GM19351 (cell line): ENCODE measurements at regions not wholly inside any gene's neighbourhood (a gene's known extent, or its start where the extent isn't known, plus 50 kb on each side); places are given as distances from the start of the nearest gene placed in this dataset.
A peak's percentile ranks its signal among the peaks of the same experiment; 100 is the strongest.

ENCODE experiments used
- ATAC-seq: cut with Tn5 transposase; IDR thresholded peaks from one replicate; pipeline ENCODE4 v1.9.1; 2021; ENCODE audit warnings: mild to moderate bottlenecking, moderate library complexity; ENCODE audit not compliant: unreplicated experiment

GRCh38 chr9:86545090-86545489 lies 190.9 kb upstream of the TUT7 start:
- ATAC-seq: no peak

- ATAC-seq: no peak
Measured at GRCh38 chr9:86541014-86541570, 186.9 kb upstream of the TUT7 start.

GRCh38 chr9:86535406-86535915 lies 181.3 kb upstream of the TUT7 start:
- no peak for ATAC-seq

DNA sequence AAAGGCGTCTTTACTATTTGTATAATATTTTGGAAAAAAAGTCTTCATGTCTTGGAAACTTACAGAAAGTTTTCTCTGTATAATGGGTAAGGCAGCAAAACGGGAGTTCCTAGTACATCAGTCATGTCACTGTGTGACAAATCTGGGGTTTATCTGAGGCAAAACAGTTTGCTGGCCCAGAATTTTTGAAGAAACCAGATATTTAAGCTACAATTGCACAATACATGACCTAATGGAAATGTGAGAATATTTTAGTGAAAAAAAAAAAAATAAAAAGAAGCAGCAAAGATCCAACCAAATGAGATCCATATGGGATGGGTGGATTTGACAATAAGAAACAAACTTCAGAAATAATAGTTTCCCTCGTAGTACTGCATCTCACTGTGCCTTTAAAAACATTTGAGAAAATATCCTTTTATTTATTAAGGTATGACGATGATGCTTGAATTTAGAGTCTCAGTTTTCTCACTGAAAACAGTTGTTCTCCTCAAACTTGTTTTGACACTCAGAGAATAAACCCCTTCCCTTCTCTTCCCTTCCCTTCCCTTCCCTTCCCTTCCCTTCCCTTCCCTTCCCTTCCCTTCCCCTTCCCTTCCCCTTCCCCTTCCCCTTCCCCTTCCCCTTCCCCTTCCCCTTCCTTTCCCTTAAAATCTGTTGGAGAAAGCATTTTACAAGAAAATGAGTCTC lies 180.5 kb upstream of the TUT7 start:
- ATAC-seq: no peak

GRCh38 chr9:86531971-86532640 lies 177.9 kb upstream of the TUT7 start:
- no peak for ATAC-seq

GRCh38 chr9:86531273-86531970 lies 177.2 kb upstream of the TUT7 start:
- no peak for ATAC-seq

GRCh38 chr9:86529496-86530275 lies 175.5 kb upstream of the TUT7 start:
- no peak for ATAC-seq

- ATAC-seq: no peak
Measured at GRCh38 chr9:86526021-86526420, 171.8 kb upstream of the TUT7 start.

GRCh38 chr9:86525182-86525581 lies 171.0 kb upstream of the TUT7 start:
- no peak for ATAC-seq

DNA sequence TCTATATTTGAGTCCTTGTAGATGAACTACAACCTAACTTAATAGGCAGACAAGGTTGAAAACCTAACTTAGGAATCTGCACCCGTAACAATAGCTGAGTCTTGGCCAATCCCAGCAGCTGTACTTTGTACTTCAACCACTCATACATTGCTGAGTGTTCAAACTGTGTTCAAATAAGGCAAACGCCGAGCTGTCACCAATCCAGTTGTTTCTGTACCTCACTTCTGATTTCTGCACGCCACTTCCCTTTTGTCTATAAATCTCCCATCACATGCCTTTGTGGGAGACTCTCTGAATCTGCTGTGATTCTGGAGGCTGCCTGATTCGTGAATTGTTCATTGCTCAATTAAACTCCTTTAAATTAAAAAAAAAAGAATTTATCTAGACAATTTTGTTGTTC lies 167.8 kb upstream of the TUT7 start:
- ATAC-seq: no peak

DNA sequence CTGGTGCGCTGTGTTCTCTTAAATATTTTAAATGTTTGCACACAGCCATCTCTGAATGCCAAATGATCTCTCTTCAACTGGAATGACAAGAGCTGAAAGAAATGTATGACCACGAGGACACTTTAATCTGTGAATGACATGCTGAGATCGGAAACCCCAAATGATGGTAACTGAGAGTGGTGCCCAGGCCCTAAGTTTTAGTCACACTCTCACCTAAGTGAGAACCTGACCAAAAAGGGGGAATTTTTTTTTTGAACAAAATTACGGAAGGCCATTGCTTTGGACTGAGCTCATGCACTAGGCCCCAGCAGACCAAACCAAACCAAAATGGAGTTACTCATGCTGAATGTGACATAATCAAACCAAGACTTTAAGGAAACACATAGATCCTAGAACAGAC lies 167.1 kb upstream of the TUT7 start:
- no peak for ATAC-seq

DNA sequence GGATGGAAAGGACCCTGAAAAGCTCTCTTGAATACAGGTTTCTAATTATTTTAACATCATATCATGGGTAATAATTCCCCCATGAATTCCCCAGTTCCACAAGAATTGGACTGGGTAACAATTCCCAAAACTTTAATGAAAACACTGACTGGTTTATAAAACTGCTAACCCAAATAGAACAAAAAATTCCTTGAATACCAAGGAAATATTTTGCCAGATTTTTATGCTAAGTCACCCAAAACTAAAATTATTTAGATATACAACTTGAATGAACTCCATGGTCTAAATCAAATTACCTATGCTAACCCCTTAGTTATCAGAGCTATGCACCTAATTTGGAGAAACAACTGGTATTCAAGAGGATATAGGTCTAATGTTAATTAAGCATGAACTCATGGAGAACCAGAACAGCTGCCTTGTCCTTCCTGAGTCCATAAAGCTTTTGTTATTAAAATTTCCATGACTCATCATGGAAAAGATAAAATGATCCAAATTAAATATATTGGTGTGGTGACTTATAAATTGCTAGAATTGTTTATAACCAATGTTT lies 164.9 kb upstream of the TUT7 start:
- no peak for ATAC-seq

DNA sequence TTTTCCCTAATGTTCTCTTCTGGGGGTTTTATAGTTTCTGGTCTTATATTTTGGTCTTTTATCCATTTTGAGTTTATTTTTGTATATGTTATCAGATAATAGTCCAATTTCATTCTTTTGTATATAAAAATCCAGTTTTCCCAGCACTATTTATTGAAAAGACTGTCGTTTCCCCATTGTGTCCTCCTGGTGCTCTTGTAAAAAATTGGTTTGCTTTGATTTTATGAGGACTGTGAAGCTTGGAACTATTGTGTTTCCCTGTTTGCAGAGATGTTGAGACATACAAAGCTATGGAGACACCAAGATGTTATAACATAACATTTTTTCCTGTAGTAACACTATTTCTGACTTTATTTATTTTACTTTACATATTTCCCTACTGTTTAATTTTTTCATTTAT lies 163.3 kb upstream of the TUT7 start:
- no peak for ATAC-seq

GRCh38 chr9:86516564-86516963 lies 162.4 kb upstream of the TUT7 start:
- no peak for ATAC-seq

GRCh38 chr9:86515221-86515620 lies 161.0 kb upstream of the TUT7 start:
- ATAC-seq: no peak

GRCh38 chr9:86513429-86513828 lies 159.2 kb upstream of the TUT7 start:
- ATAC-seq: no peak

- no peak for ATAC-seq
Measured at GRCh38 chr9:86512929-86513328, 158.7 kb upstream of the TUT7 start.

DNA sequence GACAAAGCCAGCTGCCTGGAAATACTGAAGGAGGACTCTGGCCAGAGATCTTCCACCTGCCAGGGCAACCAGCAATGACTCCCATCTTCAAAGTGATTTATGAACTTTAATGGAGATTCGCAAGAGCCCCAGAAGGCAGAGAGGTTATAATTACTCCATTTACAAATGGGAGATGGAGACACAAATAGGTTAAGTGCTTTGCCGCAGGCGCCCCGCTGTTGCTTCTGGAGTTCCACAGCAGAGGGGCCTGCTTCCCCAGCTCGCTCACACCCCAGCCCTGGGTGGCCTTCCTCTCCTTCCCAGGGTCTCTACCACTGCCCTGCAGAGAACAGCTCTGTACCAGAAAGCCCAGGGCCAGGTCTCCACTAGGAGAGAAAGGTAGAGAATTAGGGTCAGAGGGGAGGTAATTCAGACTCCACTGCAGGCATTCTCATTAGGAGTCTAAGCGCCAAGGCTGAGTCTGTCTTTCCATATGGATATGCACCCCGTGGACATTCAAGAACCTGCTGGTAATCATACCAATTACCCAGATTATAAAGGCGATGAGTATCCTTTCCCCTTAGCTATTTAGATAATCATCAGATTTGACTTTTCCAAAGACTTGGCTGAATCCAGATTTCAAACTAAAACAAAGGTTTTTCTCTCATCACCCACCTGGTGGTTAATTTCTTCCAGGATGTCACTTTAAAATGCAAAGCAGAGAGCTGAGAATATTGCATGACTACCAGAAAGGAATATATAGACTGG lies 157.6 kb upstream of the TUT7 start:
- no peak for ATAC-seq

DNA sequence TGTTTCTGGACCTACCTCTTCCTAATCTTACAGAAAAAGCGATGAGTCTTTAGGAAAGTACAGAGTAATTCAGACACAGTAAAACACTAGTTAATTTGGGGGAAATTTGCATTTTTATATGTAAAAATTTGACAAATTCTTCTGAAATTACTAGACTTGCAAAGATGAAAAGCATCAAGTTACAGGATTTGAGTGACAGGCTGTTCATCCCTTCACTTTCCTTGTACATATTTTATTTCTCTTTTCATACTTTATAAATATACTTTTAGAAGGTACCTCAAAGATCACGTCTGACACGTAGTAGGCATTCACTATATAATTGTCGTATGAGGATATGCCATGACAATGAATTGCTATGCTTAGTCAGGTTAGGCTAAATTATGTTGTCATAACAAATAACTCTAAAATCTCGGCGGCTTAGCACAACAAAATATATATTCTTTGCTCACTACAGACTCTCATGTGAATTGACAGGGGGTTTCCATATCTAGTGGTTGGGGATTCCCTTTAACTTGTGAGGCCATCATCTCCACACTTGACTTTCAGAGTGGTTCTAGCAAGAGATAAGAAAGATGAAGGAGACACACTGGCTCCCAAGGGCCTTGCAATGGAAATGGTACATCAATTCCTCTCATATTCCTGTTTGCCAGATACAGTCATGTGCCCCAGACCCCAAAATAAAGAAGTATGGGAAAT lies 154.1 kb upstream of the TUT7 start:
- ATAC-seq: peak; percentile 84
